ENCODE measurements at regions not wholly inside any gene's neighbourhood (a gene's known extent, or its start where the extent isn't known, plus 50 kb on each side); places are given as distances from the start of the nearest gene placed in this dataset.

DNA sequence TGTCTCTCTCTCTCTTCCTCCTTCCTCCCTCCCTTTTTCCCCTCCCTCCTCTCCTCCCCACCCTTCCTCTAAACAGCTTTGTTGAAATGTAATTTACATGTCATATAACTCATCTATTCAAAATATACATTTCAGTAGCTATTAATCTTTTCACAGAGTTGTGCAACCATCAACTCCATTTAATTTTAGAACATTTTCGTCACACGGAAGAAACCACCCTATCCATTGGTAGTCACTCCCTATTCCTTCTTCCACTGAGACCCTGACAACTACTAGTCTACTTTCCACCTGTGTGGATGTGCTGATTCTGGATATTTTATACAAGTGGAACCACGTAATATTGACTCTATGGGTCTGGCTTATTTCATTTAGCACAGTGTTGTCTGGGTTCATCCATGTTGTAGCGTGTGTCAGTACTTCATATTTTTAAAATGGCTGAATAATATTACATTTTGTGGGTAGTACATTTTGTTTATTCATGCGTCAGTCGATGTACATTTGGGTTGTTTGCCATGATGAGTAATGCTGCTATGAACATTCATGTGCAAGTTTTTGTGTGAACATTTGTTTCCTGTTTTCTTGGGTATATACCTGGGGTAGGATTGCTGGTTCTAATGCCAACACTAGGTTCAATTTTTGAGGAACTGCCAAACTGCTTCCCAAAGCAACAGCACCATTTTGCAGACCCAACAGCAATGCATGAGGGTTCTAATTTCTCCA, 100.1 kb upstream of the GCFC2 start:
- no peak for DNase-seq (ENCODE audit: low read depth, low spot score)

DNA sequence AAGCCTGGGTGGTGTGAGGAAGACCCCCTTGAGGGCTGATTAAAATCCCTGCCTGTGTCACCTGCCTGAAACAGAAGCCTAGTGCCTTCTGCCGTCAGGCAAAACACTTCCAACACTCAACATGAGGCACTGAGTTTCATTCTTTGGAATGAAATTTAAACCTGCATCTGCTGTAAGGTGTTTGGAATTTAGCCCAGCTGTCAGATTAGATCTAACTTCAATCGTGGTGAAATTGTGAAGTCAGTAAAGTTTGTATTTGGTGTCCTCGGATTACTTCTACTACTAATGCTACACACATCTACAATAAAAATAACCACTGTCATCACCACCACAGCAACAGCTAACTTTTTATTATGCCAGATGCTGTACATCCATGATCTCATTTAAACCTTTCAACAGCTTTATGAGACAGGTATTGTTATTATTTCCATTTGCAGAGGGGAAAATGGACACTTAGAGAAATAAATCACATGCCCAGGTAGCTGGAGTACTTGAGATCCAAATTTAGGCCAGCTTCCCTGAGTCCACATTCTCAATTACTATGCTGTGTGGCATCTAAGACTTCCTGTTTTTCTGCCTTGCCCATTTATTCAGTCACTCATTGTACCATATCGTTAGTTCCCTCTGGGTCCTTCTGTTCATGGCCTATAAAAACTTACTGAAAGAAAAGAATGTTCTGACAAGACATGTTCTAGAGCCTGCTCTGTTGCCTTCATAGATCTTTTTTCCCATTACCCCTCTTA, 98.2 kb upstream of the GCFC2 start:
- no peak for DNase-seq (ENCODE audit: low read depth, low spot score)

DNA sequence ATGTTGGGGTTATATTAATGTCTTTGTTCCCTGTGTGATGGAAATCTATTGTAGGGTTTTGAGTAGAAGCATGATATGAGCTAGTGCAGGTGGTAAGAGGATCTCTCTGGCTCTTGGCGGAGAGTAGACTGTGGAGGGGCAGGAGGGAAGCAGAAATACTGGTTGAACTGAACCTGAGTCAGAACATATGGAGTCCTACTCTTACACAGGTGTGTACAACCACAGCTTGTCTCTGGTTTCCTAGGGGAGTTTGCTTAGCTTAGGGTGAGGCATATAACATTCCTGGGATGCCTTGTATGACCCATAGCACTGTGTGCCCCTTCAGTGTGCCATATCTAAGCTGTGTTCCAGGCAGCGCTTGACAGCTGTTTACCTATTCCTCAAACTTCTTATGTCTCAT, 97.3 kb upstream of the GCFC2 start:
- no peak for DNase-seq (ENCODE audit: low read depth, low spot score)

DNA sequence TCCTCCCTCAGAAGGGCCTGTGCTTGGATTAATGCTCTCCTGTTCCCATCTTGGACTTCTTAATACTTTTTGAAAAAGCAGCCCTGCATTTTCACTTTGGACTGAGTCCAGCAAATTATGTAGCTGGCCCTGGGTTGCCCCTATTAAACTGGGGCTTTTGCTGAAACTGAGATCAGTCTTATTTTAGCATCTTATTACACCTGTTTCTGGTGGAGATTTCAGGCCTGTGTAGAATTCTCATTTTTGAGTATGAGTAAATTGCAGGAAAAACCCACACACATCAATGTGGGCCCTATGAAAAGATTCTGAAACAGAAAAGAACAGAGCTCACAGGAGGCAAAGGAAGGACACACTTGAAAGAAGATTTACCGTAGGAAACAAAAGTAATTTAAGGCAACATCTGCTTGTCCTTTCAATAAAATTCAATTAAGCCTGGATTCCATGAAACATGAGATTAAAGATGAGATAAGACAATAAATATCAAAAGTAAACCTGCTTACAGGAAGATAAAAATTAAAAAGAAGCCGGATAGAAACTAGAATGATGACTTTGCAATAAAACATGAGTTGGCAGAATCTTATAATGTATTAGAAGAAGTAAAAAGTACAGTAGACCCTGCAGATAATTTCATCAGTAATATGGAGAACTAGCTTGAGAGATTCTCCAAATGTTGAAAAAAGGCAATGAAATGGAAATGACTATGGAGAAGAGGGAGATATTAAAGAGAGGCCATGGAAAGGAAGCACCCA, 90.7 kb upstream of the GCFC2 start:
- DNase-seq (ENCODE audit: low read depth, low spot score) = no peak

DNA sequence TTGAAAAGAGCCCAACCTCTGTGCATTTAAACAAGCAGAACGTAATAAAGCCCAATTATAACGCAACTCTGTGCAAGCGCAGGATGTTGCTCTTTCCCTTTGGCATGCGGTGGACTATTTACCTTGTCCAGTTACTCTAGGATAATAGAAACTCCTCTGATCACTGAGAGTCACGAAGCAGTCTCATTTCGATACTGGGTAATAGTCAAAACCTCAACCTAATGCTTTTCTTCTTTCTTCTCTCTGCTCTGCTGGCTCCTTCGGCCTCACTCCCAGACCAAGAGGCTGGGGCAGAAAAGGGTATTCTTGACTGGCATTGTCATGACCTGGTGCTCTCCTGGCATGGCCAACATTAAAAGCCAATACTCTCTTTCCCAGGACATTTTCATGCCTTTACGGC, 89.7 kb upstream of the GCFC2 start:
- no peak for DNase-seq (ENCODE audit: low read depth, low spot score)

DNA sequence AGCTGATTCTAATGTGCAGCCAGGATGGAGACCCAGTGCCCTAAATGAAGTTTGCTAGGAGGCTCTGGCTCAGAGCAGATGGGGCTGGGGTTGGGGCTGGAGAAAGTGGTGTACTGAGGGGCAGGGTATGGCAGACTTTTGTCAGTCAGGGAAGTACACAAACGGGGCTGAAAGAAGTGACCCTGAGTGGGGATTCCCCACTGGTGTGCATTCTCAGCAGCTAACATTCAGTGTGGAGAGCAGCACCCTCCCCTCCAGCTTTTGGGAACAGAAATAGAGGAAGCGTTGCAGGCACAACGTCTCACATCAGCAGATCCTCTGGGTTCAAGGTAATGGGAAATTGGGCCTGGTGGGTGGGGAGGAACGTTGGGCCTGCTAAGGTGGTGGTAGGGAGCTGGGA, 89.1 kb upstream of the GCFC2 start:
- no peak for DNase-seq (ENCODE audit: low read depth, low spot score)

DNA sequence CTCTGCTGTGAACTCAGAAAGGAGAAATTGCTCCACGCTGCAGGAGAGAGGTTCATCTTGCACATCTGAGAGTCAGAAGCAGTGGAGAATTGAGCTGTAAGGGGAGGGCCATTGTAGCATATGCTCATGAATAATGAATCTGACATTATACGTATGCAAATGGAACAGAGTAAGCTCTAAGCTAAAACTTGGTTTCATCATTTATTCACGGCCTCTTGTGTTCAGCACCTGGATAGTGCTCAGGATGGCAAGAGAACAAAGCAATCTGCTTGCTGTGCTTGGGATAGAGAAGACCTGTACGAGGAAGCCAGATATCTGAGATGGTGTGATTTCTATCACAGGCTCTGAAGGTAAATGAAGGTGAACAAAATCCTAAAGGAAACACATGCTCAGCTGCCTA, 87.9 kb upstream of the GCFC2 start:
- no peak for DNase-seq (ENCODE audit: low read depth, low spot score)

DNA sequence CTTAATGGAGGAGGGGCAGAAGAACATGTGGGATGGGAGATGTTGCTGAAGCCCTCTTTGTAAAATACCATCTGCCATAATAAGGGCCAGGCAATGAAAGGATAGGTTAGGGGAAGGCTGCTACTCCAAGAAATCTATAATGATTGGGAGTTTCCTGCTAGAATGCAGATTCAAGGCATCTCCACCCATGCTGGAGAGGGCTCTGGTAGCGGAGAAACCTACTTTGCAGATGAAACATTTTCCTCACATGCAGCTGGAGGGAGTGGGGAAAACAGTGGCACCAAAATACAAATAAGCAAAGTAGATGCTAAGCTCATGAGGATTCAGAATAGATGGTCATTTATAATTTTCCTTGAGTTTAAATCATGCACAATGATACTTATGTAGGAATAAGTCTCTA, 82.3 kb upstream of the GCFC2 start:
- no peak for DNase-seq (ENCODE audit: low read depth, low spot score)

DNA sequence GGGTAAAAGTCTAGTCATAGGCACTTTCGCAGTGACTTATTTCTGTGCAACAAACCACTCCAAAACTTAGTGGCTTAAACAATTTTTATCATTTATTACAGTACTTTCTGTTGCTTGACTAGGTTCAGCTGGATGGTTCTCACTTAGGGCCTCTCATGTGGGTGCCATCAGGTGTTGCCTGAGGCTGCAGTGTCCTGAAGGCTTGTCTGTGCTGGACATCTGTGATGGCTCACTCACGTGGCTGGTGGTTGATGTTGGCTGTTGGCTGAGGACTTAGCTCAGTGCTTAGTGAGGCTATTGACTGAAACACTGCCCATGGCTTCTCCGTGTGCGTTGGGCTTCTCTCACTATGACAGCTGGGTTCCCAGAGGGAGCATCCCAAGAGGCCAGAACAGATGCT, 81.4 kb upstream of the GCFC2 start:
- DNase-seq (ENCODE audit: low read depth, low spot score) = no peak

DNA sequence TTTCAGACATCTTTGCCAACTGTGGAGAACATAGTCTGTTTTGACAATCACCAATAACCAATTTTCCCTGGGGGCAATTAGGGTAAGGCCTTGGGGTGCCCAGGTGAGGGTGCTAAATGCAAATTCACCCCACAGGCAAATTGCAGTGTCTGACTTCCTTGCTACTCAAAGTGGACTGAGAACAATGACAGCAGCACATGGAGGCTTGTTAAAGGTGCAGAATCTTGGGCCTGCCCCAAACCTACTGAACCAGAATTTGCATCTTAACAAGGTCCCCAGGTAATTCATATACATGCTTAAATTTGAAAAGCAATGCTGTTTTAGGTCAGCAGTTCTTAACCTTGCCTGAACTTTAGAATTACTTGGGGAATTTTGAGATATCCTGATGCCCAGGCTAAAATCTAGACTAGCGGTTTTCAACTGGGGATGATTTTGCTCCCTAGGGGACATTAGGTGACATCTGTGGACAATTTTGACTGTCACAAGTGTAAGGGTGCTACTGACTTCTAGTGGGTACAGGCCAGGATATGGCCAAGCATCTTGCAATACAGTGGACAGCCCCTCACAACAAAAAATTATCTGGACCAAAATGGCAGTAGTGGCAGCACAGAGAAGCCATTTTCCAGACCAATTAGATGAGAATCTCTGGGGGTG, 80.2 kb upstream of the GCFC2 start:
- no peak for DNase-seq (ENCODE audit: low read depth, low spot score)

DNA sequence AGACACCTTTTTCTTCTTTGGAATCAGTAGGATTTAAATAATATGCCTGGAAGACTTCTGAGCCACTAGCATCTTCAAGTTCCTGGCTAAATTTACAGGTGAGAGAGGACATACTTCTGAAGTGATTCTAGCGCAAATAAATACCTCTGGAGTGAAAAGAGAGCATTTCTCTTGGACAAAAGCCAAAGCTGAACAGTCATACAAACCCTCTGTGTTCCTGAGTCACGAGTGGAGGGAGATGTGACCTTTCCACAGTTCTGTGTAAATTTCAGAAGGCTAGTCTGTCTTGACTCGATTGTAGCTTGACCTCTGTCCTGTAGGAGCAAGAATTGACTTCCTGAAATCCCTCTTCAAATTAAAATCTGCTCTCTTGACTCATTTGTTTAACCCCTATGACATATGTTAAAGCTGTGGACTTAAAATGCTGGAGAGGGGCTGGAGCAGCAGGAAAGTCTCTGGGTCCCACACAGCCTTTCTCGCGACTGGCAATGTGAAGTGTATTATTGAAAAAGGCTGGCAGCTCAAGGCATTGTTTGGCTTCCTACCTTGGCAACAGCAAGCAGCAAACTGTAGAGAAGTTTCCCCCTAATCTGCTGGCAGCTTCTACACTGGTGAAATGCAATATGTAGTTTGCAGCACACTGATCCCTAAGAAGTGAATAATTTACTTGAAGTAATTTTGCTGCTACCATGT, 79.6 kb upstream of the GCFC2 start:
- DNase-seq (ENCODE audit: low read depth, low spot score) = no peak

DNA sequence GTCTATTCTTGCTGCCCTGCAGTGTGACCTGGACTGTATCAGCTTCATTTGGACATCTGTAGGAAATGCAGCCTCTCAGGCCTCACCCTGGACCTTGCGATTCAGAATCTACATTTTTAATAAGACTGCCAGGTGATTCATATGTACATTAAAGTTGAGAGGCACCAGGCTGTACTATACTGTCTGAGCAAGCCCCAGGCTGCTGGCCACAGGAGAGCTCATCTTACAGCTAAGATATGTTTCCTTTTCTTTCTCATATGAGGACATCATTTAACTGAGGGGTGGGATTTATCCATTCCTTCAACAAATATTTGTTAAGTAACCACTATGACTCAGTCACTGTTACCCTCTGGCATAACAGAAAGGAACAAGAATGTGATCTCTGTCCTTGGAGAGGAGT, 78.2 kb upstream of the GCFC2 start:
- DNase-seq (ENCODE audit: low read depth, low spot score) = no peak

DNA sequence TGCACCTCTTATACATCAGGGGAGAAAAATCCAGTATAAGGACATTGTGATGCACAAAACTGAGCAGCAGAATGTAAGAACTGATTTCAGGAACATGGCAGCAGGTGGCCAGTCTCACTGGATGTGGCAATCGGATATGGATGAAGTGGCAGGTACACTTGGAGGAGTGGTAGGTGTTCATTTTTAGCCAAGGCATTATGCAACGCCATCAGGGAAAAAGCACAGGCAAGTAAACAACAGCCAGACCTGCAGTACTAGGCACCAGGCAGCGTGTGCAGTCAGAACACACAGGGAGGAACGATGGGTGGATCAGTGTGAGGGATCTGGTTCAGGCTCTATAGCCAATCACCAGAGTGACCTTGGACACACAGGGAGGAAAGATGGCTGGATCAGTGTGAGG, 77.4 kb upstream of the GCFC2 start:
- DNase-seq (ENCODE audit: low read depth, low spot score) = no peak

DNA sequence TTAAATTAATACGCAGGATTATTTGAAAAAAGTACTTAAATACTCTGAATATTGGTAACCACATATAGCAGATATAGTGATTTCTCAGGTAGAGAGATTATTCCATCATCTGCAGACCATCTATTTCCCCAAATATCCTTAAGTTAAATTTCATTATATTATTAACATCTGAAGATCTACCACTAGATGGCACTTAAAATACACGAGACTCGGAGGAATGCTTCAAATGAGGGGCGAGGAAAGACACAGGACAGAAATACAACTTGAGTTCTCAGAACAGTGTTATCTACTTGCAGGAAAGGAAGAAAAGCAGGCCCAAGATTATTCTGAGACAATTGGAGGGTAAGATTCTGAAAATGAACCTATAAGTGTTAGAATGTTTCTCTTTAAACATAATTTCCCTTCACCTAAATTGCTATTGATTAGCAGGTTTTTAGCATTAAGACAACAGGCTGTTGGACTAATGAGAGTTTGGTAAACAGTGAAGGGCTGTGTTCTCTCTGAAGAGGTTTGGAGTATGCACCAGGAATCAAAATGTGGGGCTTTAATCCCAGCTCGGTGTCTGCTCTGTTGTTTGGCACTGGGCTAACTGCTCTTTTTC, 76.9 kb upstream of the GCFC2 start:
- peak; percentile 9 for DNase-seq (ENCODE audit: low read depth, low spot score)

DNA sequence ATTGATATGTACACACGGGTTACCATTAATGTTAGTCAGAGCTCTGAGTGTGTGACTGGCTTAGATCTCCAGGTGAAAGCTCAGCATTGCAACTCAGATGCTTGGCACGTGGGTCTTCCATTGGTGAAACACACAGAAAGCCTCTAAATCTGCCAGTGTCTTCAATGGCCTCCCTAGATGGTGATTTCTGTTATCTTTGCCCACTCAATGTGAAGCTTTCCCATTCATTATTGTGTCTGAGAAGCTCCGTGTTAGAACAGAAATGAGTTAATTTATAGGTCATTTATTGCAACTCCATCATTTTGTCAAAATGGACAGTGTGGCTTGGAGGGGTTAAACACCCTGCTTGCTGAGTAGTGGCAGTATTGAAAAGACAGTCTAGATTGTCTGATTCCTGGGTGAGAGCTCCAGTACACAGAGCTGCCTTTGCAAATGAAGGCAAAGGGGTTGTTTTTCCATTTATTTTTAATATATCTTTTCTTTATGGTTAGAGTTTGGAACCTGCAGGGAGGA, 64.7 kb upstream of the GCFC2 start:
- DNase-seq (ENCODE audit: low read depth, low spot score) = no peak

DNA sequence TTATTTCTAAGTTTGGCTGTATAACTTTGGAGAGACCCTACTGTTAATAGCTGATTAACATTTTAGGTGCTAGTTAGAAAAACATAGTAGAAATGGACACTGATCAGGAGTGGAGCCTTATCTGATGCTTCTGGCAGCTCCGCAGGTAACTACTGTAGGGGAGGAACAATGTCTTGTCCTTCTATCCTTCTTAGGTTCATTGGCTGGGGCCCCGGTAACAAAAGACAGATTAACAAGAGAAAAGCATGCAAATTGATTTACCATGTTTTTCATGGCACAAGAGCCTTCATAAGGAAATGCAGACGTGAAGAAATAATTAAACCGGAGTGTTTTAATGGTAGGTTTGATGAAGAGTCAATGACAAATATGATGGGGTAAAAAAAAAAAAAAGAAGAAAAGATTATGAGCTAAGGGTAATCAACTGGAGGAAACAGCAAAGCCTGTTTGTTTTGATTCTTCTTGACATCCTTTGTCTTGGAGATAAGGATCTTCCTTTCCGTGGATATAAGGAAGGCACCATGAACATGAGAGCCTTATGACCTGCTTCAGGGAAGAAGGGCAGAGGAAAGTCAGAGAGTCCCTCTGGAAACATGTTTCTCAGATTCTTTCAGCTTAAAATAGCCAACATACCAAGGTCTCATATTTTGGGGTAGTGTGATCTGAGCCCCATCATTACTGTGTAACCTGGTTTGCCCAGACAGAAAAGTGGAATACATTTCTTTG, 62.4 kb upstream of the GCFC2 start:
- DNase-seq (ENCODE audit: low read depth, low spot score) = peak; percentile 17

DNA sequence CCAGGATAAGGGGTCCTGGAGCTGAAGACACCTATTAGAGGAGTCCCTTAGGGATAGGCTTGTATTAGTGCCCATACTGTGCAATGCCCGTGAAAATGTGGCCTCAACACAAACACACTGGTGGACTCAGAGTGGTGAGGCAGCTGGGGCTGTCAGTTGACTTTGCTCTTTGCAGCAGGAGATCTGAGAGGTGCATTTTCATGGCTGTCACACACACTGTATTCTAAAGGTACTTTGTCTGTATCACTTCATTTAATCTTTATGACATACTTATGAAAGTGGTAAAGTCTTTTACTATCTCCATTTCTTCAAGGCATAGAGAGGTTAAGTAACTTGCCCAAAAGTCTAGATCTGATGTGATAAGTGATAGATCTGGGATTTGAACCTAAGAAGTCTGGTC, 55.1 kb upstream of the GCFC2 start:
- no peak for DNase-seq (ENCODE audit: low read depth, low spot score)

DNA sequence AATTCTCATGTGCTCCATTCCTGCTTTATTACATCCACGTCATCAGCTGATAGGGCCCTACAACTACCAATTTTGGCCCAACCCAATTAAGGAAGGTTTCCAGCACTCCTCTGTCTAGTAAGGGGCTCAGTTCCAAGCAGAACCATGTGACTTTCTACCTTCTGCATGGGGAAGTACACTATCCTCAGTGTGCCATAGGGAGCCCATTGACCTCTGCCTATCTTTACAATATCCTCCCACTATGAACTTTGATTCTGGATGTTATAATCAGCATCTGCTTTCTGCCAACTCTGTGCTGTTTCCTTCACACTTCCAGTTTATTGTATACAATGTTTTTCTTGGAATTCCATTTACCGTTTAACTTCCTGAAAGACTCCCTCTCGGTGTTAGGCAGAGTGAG, 53.9 kb upstream of the GCFC2 start:
- no peak for DNase-seq (ENCODE audit: low read depth, low spot score)
